ENCODE measurements at regions not wholly inside any gene's neighbourhood (a gene's known extent, or its start where the extent isn't known, plus 50 kb on each side); places are given as distances from the start of the nearest gene placed in this dataset.

- TF ChIP-seq CTCF (IDR thresholded peaks at IDR 0.05 in 8 of 11, conservative IDR thresholded peaks at IDR 0.05 in 3 of 11) (no peak), POLR2AphosphoS5 (IDR thresholded peaks at IDR 0.05) (no peak), POLR2A (IDR thresholded peaks at IDR 0.05) (no peak)
Observed at GRCh38 chr1:233473549-233474204, 140.2 kb upstream of the KCNK1 start.

Data from spleen (tissue), 7 donors.